HG03060 (cell line): ENCODE measurements at regions not wholly inside any gene's neighbourhood (a gene's known extent, or its start where the extent isn't known, plus 50 kb on each side); places are given as distances from the start of the nearest gene placed in this dataset.
"Not testable (repeated sequence)": the region's sequence is repeated elsewhere in the genome, so short reads cannot be mapped to it uniquely, and the experiment has no call there.

Experiments
- ATAC-seq: cut with Tn5 transposase; IDR thresholded peaks from one replicate; pipeline ENCODE4 v1.9.1; 2021; ENCODE audit warnings: low read depth, moderate number of reproducible peaks; ENCODE audit not compliant: unreplicated experiment

DNA sequence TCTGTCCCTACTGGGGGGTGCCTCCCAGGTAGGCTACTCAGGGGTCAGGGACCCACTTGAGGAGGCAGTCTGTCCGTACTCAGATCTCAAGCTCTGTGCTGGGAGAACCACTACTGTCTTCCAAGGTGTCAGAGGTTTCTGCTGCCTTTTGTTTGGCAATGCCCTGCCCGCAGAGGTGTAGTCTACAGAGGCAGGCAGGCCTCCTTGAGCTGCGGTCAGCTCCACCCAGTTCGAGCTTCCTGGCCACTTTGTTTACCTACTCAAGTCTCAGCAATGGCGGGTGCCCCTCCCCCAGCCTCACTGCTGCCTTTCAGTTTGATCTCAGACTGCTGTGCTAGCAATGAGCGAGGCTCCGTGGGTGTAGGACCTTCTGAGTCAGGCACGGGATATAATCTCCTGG lies 263.1 kb upstream of the DAB2 start:
- ATAC-seq, result not testable (repeated sequence)

DNA sequence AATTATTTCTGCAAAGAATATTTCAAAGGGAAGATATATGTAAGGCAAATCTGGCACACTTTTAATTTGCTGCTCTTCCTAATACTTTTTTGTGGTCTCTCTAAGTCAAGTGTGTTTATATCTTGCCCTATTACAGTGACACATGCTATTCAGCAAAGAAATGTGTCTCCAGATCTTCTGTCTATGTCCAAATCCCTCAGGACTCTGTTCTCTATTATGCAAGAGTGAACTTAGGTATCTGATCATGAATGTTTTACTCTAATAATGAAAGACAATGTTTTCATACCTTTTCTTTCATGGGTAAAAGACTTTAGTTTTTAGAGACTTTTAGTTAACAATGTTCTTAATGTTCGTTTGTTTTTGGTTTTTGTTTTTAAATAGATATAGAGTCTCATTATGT lies 255.4 kb upstream of the DAB2 start:
- ATAC-seq, result no peak

DNA sequence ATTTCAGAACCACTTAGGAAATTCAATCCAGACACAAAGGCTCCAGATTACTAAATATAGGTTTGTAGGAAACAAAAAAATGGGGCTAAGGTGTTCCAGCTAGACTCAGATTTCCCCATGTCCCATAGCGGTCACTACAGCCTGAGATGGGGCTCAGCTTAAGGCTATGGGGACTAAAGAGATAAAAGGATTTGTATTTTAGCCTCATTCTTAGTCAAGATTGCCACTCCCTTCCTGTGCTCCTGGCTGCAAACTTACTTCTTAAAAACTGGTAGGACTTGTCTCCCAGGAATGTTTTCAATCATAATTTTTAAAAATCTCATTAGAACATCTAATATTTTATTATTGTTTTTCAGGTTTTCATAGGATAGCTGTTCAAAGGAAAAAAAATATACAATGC lies 253.8 kb upstream of the DAB2 start:
- ATAC-seq, result no peak

DNA sequence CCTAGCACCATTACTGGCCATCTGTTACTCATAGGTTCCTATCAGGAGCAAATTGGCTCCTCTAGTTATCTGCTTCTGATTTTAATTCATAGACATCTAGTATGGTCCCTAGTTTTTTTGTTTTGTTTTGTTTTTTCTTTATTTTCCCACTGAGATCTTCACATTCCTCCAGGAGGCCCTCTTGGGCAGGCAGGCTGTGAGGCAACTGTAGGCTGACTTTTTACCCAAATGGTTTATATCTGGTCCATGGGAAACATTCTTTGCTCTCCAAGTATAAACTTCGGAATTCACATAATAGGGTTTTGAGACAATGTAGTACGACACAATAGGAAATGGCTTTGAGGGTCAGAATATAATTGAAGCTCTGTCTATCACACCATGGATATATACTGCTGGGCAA lies 250.9 kb upstream of the DAB2 start:
- ATAC-seq, result no peak

DNA sequence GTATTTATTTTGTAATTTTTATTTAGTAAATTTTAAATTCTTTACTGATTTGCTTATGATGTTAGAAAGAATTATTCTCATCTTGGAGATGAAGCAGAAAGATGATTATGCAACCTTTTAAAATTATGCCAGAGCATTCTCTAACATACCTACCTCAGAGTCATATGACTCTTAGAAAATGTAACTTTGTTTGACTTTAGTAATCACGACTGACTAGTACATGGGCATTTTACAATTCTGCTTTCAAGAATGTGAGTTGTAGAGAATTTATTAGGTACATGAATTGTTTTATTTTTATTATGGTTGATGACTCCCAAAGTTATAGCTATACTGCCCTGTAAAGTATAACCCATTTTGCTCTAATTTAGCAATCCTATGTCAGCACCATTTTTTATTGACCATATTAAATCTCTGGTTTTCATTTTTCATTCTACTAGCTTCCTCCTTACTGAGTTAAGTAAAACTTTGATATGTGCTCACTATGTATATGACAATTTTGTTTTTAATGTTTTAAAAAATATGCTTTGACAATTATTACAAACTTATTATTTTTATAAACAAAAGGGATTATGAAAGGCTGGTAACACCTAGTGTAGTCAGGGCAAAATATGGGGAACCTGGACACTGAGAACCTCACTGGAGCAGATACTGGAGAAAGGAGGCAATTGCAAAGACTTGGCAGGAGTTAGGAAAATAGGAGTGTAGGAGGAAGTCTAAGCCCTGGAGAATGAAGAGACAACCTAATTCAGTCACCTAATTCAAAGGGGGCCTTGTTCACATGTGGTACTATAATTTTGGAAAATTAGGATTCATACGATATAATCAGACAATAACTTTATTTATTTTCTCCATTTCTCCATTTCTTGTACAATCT lies 249.7 kb upstream of the DAB2 start:
- ATAC-seq, result no peak

DNA sequence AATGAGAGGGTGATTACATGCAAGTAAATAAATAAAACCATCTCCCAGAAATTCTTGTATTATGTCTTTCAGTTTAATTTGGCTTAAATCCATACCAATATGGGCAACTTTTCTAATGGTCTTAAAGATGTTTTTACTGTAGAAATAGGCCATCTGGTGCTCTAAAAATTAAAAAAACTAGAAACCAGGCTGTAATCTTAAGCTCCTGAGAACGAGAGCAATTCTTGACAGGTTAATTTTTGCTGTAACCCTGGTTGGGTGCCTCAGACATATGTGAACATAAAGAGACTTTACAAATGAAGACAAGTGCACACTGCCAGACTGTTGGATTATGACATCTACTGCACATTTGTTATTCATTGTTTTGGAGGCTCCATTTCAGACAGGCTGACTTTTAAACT lies 246.8 kb upstream of the DAB2 start:
- no peak for ATAC-seq

DNA sequence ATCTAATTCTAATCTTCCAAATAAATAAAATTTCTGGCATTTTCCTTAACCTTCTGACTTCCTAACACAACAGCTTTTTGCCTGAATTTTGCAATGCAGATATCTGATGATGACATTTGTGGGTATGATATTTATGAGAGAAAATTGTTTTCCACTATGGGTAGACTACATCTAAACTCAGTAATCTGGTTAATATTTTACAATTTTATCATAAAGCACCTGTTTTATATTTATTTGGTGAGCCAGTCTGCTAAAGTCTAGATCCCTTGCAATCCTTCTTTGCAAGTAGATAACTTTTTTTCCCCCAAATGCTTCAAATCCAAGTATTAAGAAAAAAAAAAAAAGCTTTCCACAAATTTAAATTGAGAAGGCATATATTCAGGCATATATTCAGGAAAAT lies 246.2 kb upstream of the DAB2 start:
- ATAC-seq, result no peak

DNA sequence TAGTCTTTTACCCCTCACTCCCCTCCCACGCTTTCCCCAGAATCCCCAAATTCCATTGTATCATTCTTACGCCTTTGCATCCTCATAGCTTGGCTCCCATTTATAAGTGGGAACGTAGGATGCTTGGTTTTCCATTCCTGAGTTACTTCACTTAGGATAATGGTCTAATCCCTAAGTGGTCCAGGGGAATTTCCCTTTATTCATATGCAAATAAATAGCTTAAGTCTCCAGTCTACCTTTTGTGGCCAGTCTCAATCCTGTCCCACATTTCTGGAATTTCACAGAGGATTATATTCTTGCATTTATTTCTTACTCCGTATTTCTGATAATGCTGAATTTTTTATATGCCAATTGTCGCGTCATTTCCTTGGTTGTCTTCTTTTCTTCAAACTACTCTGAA lies 245.6 kb upstream of the DAB2 start:
- ATAC-seq, result no peak

DNA sequence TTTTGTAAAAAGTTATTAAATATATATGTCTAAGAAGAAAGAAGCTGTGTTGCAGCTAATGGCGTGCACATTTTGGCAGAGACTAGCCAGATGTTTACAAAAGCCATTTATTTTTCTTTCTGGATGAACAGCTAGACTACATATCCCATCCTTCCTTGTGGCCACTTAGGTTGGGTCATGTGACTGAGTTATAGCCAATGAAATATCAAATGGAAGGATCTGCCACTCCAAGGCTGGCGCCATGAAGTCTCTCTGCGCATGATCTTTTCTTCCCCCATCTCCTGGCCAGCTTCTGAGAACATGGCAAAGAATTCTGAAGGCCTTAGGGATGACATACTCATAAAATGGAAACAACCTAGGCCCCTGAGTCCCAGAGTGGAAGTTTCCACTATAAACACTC lies 244.2 kb upstream of the DAB2 start:
- no peak for ATAC-seq

DNA sequence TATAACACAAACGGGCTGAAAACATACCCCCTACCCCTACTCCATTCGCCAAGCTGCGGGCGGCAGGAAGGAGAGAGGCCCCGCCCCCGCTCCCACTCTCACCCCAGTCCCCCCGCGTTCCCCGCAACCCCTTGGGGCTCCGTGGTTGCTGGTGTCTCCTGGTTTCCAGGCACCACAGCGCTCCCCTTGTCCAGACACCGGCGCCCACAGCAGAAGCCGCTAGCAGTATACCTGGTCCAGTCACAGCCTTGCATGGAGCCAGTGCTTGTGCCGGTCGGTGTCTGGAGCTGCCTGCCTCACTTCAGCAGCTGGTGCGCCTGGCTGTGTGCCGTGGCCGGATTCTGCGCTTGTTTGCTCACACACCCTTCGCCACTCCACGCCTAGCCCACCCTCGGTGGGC lies 240.5 kb upstream of the DAB2 start:
- ATAC-seq, result no peak

DNA sequence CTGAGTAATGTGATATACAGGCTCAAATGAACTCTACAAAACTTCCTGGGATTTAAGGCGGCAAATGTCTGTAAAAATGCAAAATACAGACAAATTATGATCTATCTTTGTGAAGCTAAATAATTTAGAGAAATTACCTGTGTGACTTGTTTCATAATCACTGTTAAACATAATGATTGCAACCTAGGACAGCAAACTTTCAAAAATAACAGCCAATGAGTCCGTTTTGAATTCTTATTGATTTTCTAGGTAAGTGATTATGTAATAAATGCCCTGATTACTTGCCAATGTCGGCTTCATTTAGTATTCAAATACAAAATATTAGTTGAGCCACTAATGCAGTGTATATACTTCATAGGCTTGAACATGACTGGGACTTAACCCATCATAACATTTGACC lies 238.2 kb upstream of the DAB2 start:
- no peak for ATAC-seq

DNA sequence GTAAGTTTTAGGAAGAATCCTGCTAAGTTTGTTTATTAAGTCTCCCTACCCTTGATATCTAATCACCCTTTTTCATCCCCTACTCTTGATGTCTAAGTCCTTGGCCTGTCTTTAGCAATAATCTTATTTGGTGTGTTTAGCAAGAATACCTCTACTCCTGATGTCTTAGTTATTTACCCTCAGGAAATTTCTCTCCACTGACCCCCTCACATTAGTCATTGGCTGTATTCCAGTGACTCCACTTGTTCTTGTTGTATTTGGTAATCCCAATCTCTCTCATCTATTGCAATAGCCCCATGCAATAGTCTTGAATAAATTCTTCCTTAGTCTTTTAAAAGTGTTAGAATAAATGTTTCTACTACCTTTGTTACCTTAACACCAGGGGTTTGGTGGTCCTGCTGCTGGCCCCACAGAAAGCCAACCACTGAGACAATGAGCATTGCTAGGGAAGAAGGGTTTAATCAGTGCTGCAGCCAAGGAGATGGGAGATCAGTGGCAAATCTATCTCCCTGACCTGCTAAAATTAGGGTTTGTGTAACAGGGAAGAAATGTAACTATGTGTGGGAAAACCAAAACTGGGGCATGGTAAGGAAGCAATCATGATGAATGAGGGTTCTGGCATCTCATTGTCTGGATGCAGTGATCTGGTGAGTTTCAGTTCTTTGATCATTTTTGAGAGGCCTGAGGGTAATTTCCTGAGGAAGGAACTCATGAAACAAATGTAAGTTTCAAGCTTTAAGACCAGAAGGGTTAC lies 236.4 kb upstream of the DAB2 start:
- ATAC-seq, result no peak

DNA sequence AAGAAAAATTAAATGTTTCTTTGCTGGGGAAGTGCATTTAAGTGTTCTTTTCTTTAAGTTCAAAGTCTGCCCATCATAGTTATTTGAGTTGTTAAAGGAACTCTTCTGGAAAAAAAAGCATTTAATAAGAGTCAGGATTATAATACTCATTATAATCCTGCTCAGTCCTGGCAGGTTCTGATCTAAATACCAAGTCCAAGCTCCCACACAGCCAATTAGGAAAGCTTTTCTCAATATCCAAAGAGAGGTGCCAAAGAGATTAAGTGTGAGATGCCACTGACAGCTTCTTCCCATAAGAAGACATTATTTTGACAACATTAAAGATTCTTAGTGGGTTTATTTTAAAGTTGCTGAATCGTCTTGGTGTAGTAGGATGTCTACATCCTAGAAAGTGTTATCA lies 235.2 kb upstream of the DAB2 start:
- ATAC-seq, result no peak

DNA sequence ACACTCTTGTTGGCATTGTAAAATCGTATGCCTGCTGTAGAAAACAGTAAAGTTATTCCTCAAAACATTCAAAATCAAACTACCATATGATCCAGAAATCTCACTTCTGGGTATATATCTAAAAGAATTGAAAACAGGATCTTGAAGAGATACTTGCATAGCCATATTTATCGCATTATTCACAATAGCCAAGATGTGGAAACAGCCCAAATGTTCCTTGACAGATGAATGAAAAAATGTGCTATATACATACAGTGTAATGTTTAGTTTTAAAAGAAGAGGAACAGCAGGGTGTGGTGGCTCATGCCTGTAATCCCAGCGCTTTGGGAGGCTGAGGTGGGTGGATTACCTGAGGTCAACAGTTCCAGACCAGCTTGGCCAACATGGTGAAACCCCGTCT lies 234.1 kb upstream of the DAB2 start:
- ATAC-seq, result no peak

DNA sequence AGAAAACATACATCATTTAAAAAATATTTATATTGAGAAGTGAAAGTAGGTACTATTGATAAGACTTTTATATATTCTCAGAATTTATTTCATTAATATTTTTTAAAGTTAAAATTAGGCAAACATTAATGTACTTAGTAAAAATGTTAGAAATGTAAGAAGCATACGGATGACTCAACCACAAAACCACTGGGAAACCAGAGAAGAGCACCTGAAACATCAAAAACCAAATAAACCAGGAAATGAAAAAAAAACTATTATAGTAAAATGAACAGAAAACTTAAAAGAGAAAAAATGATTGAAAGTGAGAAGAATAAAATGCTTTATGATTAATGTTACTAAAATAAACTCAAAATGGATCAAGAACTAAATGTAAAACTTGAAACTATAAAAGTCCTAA lies 233.2 kb upstream of the DAB2 start:
- no peak for ATAC-seq

DNA sequence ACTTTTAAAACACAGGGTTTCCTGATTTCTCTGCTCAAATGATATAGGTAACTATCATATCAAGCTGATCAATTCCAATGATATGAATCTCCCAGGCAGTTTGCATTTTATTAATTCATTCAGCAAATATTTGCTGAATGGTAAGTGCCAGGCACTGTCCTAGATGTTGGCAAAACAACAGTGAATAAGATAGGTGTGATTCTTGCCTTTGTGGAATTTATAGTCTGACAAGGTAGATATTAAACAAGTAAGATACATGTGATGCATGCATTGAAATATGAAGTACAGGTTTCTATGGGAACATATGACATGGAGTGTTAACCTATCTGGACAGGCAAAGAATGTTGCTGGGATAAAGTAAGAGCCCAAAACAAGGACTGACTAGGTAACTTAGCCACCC lies 231.8 kb upstream of the DAB2 start:
- no peak for ATAC-seq

DNA sequence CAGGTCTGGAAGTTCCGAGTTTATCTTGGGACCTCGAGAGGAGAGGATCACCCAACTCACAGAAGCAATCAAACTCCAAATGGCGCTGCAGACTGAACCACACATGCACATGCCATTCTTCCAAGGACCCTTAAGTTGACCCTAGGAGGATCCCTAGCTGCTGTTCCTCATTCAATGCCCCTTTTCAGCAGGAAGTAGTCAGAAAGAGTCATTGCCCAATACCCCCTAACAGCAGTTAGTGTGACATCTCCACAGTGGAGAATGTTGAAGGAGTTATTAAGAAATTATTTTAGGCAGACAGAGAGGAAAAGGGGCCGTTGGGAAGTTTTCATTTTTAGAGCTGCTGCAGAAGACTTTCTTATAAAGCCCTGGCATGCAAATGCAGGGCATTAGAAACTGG lies 229.9 kb upstream of the DAB2 start:
- no peak for ATAC-seq

DNA sequence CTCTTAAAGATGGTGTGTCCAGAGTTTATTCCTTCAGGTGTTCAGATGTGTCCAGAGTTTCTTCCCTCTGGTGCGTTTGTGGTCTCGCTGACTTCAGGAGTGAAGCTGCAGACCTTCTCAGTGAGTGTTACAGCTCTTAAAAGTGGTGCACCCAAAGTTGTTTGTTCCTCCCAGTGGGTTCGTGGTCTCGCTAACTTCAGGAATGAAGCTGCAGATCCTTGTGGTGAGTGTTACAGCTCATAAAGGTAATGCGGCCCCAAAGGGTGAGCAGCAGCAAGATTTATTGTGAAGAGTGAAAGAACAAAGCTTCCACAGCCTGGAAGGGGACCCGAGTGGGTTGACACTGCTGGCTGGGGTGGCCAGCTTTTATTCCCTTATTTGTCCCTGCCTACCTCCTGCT lies 227.7 kb upstream of the DAB2 start:
- not testable (repeated sequence) for ATAC-seq

DNA sequence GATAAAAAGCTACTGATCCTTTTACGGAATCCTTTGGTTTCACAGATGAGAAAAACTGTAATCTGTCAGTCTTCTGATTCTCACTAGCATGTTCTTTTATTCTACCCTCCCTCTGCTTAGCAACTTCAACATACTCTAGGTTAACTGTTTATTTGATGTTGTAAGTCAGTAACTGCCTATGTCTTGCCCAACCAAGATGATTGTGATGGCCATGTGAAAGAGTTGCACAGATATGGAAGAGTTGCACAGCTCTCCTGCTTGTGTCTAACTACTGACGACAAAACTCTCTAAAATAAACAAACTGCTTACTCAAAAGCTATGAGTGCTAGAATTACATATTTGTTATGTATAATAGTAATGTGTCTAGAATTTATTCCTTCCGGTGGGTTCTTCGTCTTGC lies 227.3 kb upstream of the DAB2 start:
- ATAC-seq, result no peak

DNA sequence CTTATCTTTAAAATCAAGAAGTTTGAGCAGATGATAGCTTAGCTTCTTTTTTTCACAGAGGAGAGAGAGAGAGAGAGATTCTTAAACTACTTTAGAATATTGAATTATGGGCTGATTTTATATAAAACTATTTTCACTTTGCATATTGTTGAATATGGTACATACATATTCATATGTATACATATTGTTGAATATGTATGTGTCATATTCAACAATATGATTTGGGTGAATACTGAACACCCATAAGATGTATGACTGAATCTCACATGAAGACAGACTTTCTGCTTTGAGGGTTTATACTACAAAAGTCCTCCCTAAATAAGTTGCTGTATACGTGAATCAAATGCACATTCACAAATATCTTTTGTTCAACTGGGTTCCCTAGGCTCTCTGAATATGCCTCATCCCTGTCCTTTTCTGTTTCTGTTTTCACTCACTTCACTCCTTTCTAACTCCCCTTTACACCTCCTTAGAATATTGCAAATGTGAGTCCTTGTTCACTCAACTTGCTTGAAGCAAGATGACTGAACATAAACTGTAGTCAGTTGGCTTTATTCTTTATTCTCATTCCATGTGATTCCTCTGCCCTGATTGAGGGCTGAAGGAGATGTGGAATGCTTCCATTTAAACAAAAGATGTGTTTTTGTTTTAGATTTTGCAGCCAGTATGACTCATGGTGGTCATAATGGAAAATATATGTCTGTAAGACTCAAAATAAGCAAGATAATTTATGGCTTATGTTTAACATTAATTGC lies 225.4 kb upstream of the DAB2 start:
- no peak for ATAC-seq

DNA sequence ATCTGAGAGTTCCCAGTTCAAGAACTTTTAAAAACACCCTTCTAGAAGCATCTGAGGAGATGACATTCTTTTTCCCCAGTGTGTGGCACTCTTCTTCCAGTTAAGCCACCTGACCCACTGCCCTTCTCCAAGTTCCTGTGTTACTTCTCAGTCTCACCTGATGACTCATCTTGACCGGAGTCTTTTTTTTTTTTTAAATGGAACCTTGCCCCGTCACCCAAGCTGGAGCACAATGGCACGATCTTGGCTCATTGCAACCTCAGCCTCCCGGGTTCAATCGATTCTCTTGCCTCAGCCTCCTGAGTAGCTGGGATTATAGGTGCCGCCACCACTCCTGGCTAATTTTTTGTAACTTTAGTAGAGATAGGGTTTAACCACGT lies 224.1 kb upstream of the DAB2 start:
- ATAC-seq, result peak; percentile 49
